ENCODE measurements at regions not wholly inside any gene's neighbourhood (a gene's known extent, or its start where the extent isn't known, plus 50 kb on each side); places are given as distances from the start of the nearest gene placed in this dataset.

DNA sequence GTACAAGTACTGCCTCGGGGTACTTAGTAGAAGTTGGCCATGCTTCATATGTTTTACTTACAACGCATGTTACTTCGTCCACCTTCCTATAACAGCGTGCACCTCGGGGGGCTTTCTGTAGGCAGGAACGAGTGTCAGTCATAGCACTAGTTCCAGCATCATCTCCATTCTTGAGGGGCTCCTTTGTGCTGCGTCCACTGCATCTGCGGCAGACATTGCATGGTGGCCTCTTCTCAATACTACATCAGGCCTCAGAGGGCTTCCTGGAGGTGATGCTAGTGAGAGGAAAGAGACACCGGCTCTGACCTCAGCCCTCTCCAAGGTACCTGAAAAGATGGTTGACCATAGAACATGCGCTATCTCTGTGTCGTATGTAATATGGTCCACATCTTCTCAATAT lies 121.2 kb upstream of the RTL1 start:
- Histone ChIP-seq H3K4me2 (ENCODE audit: low read length) (no peak overlapping the region), H3K9me2 (ENCODE audit: insufficient read depth, low read length) (no peaks in the 10 kb centered on the region), H4K20me1 (ENCODE audit: insufficient read depth) (no peaks in the 10 kb centered on the region), H3F3A (ENCODE audit: insufficient read depth, low read length, poor library complexity, severe bottlenecking) (no peaks in the 10 kb centered on the region), H3K79me2 (replicated peaks; ENCODE audit: insufficient read depth, low read length) (no peaks in the 10 kb centered on the region), H3K9ac (ENCODE audit: low read length) (no peak overlapping the region), H2AFZ (ENCODE audit: low read depth, low read length) (no peak overlapping the region), H3K27me3 (ENCODE audit: insufficient read depth, low read depth, low read length) (no peaks in the 10 kb centered on the region), H3K9me3 (ENCODE audit: low read length) (no peaks in the 10 kb centered on the region), H3K36me3 (ENCODE audit: insufficient read depth, low read length) (no peaks in the 10 kb centered on the region), H3K4me3 (ENCODE audit: low read length) (no peak overlapping the region), H3K27ac (ENCODE audit: low read length) (no peak overlapping the region)
- TF ChIP-seq SMC3 (conservative IDR thresholded peaks at IDR 0.05; ENCODE audit: poor library complexity): no peak
- TF ChIP-seq, protein P1, sequence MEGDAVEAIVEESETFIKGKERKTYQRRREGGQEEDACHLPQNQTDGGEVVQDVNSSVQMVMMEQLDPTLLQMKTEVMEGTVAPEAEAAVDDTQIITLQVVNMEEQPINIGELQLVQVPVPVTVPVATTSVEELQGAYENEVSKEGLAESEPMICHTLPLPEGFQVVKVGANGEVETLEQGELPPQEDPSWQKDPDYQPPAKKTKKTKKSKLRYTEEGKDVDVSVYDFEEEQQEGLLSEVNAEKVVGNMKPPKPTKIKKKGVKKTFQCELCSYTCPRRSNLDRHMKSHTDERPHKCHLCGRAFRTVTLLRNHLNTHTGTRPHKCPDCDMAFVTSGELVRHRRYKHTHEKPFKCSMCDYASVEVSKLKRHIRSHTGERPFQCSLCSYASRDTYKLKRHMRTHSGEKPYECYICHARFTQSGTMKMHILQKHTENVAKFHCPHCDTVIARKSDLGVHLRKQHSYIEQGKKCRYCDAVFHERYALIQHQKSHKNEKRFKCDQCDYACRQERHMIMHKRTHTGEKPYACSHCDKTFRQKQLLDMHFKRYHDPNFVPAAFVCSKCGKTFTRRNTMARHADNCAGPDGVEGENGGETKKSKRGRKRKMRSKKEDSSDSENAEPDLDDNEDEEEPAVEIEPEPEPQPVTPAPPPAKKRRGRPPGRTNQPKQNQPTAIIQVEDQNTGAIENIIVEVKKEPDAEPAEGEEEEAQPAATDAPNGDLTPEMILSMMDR (IDR thresholded peaks at IDR 0.05; ENCODE audit: poor library complexity, severe bottlenecking): no peak
- no peak for TF ChIP-seq EP300 (conservative IDR thresholded peaks at IDR 0.05; ENCODE audit: poor library complexity, severe bottlenecking)
- TF ChIP-seq, protein P2, sequence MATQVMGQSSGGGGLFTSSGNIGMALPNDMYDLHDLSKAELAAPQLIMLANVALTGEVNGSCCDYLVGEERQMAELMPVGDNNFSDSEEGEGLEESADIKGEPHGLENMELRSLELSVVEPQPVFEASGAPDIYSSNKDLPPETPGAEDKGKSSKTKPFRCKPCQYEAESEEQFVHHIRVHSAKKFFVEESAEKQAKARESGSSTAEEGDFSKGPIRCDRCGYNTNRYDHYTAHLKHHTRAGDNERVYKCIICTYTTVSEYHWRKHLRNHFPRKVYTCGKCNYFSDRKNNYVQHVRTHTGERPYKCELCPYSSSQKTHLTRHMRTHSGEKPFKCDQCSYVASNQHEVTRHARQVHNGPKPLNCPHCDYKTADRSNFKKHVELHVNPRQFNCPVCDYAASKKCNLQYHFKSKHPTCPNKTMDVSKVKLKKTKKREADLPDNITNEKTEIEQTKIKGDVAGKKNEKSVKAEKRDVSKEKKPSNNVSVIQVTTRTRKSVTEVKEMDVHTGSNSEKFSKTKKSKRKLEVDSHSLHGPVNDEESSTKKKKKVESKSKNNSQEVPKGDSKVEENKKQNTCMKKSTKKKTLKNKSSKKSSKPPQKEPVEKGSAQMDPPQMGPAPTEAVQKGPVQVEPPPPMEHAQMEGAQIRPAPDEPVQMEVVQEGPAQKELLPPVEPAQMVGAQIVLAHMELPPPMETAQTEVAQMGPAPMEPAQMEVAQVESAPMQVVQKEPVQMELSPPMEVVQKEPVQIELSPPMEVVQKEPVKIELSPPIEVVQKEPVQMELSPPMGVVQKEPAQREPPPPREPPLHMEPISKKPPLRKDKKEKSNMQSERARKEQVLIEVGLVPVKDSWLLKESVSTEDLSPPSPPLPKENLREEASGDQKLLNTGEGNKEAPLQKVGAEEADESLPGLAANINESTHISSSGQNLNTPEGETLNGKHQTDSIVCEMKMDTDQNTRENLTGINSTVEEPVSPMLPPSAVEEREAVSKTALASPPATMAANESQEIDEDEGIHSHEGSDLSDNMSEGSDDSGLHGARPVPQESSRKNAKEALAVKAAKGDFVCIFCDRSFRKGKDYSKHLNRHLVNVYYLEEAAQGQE (IDR thresholded peaks at IDR 0.05; ENCODE audit: borderline replicate concordance): no peak
- TF ChIP-seq MXI1 (conservative IDR thresholded peaks at IDR 0.05; ENCODE audit: poor library complexity, severe bottlenecking): no peak
- TF ChIP-seq POLR2AphosphoS5 (IDR thresholded peaks at IDR 0.05): no peak
- TF ChIP-seq RAD21 (conservative IDR thresholded peaks at IDR 0.05): no peak
- no peak for TF ChIP-seq TAF1 (IDR thresholded peaks at IDR 0.05; ENCODE audit: low read depth)
- TF ChIP-seq EZH2 (IDR thresholded peaks at IDR 0.05; ENCODE audit: borderline replicate concordance, insufficient read depth, low read length, poor library complexity, severe bottlenecking): no peak

DNA sequence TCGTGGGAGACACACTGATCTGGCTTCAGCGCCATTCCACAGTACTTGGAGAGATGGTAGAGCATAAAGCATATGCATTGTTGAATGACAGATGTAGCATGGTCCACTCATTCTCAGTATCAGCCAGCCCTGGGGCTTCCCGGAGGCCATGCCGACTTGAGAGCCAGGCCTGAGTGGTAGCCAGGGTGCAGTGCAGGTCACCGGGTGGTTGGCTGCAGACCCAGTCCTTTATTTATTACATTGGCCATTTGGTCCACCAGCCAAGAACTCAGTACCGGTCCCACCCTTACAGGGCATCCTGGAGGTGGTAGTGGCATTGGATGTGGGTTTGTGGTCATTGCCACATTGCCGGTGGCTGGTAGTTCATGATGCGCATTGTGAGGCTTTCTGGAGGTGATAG lies 121.6 kb upstream of the RTL1 start:
- Histone ChIP-seq H3K9ac (ENCODE audit: low read length) (no peak overlapping the region), H3K27me3 (ENCODE audit: insufficient read depth, low read depth, low read length) (no peaks in the 10 kb centered on the region)

More for the DNA sequence above, 121.6 kb upstream of the RTL1 start:
- H3K27ac ChIP-seq (ENCODE audit: low read length): no peak overlapping the region
- H4K20me1 ChIP-seq (ENCODE audit: insufficient read depth): no peaks in the 10 kb centered on the region
- TF ChIP-seq, protein P1 (IDR thresholded peaks at IDR 0.05; ENCODE audit: poor library complexity, severe bottlenecking): no peak
- TF ChIP-seq RAD21 (conservative IDR thresholded peaks at IDR 0.05) (no peak), SMC3 (conservative IDR thresholded peaks at IDR 0.05; ENCODE audit: poor library complexity) (no peak), TAF1 (IDR thresholded peaks at IDR 0.05; ENCODE audit: low read depth) (no peak)
- H3K9me2 ChIP-seq (ENCODE audit: insufficient read depth, low read length): no peaks in the 10 kb centered on the region
- H3K4me3 ChIP-seq (ENCODE audit: low read length): no peak overlapping the region
- H3K36me3 ChIP-seq (ENCODE audit: insufficient read depth, low read length): no peaks in the 10 kb centered on the region
- no peaks in the 10 kb centered on the region for H3F3A ChIP-seq (ENCODE audit: insufficient read depth, low read length, poor library complexity, severe bottlenecking)
- H3K4me2 ChIP-seq (ENCODE audit: low read length): no peak overlapping the region
- no peaks in the 10 kb centered on the region for H3K9me3 ChIP-seq (ENCODE audit: low read length)
- H3K79me2 ChIP-seq (replicated peaks; ENCODE audit: insufficient read depth, low read length): no peaks in the 10 kb centered on the region
- H2AFZ ChIP-seq (ENCODE audit: low read depth, low read length): no peak overlapping the region

Data from neural cell (in vitro differentiated cells).